ENCODE measurements at regions not wholly inside any gene's neighbourhood (a gene's known extent, or its start where the extent isn't known, plus 50 kb on each side); places are given as distances from the start of the nearest gene placed in this dataset.

GRCh38 chr1:98176936-98177335 lies 256.1 kb upstream of the DPYD start:
- Histone ChIP-seq H3K27me3 (ENCODE audit: control insufficient read depth, low read length) (no peaks in the 10 kb centered on the region), H3K27ac (ENCODE audit: low read depth, low read length) (no peak overlapping the region), H3K4me3 (ENCODE audit: low read length) (no peak overlapping the region), H3K9me3 (ENCODE audit: control insufficient read depth, insufficient read depth, low read length) (no peaks in the 10 kb centered on the region), H3K4me1 (ENCODE audit: control insufficient read depth, low read length) (no peaks in the 10 kb centered on the region), H3K36me3 (ENCODE audit: control insufficient read depth, low read length) (no peaks in the 10 kb centered on the region), H3K9me2 (replicated peaks; ENCODE audit: control insufficient read depth, low read length) (no peaks in the 10 kb centered on the region), H3K4me2 (ENCODE audit: low read length) (no peak overlapping the region), H3K79me2 (ENCODE audit: control insufficient read depth, low read length) (no peaks in the 10 kb centered on the region), H3F3A (ENCODE audit: control insufficient read depth, insufficient read depth) (no peaks in the 10 kb centered on the region), H4K20me1 (ENCODE audit: control insufficient read depth, insufficient read depth, low read depth, low read length) (no peaks in the 10 kb centered on the region)
- TF ChIP-seq CTCF (IDR thresholded peaks at IDR 0.05; ENCODE audit: low read depth, low read length, poor library complexity, severe bottlenecking) = no peak

DNA sequence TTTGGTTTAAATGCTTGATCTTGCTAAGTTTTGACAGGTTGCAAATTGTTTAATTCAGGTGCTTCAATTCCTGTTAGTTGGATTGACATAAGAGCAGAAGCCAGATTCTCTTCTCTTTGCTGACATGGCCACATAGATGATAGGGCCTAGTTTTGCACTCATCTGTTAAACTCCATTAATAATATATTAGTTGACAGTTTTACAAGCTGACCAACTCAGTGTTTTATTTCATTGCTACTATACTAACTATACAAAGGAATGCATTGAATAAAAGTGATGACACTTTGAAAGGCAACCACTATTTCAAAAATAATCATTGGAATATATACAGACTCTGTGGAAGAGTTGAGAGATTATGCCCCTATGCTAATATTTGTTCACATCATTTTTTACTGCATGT lies 255.6 kb upstream of the DPYD start:
- Histone ChIP-seq H3K4me3 (ENCODE audit: low read length) (no peak overlapping the region), H3K4me1 (ENCODE audit: control insufficient read depth, low read length) (no peaks in the 10 kb centered on the region), H3K27ac (ENCODE audit: low read depth, low read length) (no peak overlapping the region), H3K27me3 (ENCODE audit: control insufficient read depth, low read length) (no peaks in the 10 kb centered on the region), H3K9me3 (ENCODE audit: control insufficient read depth, insufficient read depth, low read length) (no peaks in the 10 kb centered on the region), H3K79me2 (ENCODE audit: control insufficient read depth, low read length) (no peaks in the 10 kb centered on the region), H3F3A (ENCODE audit: control insufficient read depth, insufficient read depth) (no peaks in the 10 kb centered on the region), H3K9me2 (replicated peaks; ENCODE audit: control insufficient read depth, low read length) (no peaks in the 10 kb centered on the region), H3K4me2 (ENCODE audit: low read length) (no peak overlapping the region), H4K20me1 (ENCODE audit: control insufficient read depth, insufficient read depth, low read depth, low read length) (no peaks in the 10 kb centered on the region), H3K36me3 (ENCODE audit: control insufficient read depth, low read length) (no peaks in the 10 kb centered on the region)
- TF ChIP-seq CTCF (IDR thresholded peaks at IDR 0.05; ENCODE audit: low read depth, low read length, poor library complexity, severe bottlenecking) (no peak), EZH2phosphoT487 (IDR thresholded peaks at IDR 0.05; ENCODE audit: borderline replicate concordance, low read length) (no peak)

DNA sequence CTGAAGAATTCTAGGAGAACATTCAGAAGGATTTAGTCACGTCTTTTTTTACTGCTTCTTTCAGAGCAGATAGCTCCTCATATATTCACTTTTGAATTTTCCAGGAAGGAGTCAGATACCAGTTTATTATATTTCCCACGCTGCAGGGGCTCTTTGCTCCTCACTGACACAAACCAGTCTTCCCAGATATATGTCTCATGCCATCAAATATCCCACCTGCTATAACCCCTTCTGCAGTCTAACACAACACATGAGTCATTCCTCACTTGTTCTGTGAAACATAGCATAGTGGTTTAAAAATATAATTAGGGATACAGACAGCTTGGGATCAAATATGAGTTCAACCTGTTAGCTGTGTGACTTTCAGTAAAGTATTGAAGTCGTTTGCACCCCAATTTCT lies 251.7 kb upstream of the DPYD start:
- Histone ChIP-seq H3F3A (ENCODE audit: control insufficient read depth, insufficient read depth) (no peaks in the 10 kb centered on the region), H3K79me2 (ENCODE audit: control insufficient read depth, low read length) (no peaks in the 10 kb centered on the region), H3K4me1 (ENCODE audit: control insufficient read depth, low read length) (no peaks in the 10 kb centered on the region), H3K4me3 (ENCODE audit: low read length) (no peak overlapping the region), H3K9me3 (ENCODE audit: control insufficient read depth, insufficient read depth, low read length) (no peaks in the 10 kb centered on the region), H4K20me1 (ENCODE audit: control insufficient read depth, insufficient read depth, low read depth, low read length) (no peaks in the 10 kb centered on the region), H3K36me3 (ENCODE audit: control insufficient read depth, low read length) (no peaks in the 10 kb centered on the region), H3K9me2 (replicated peaks; ENCODE audit: control insufficient read depth, low read length) (no peaks in the 10 kb centered on the region), H3K27me3 (ENCODE audit: control insufficient read depth, low read length) (no peaks in the 10 kb centered on the region), H3K4me2 (ENCODE audit: low read length) (no peak overlapping the region), H3K27ac (ENCODE audit: low read depth, low read length) (no peak overlapping the region)
- TF ChIP-seq EZH2phosphoT487 (IDR thresholded peaks at IDR 0.05; ENCODE audit: borderline replicate concordance, low read length) = no peak
- no peak for TF ChIP-seq CTCF (IDR thresholded peaks at IDR 0.05; ENCODE audit: low read depth, low read length, poor library complexity, severe bottlenecking)

- Histone ChIP-seq H3K4me1 (ENCODE audit: control insufficient read depth, low read length) (no peaks in the 10 kb centered on the region), H3K27ac (ENCODE audit: low read depth, low read length) (no peak overlapping the region), H3F3A (ENCODE audit: control insufficient read depth, insufficient read depth) (no peaks in the 10 kb centered on the region), H3K9me3 (ENCODE audit: control insufficient read depth, insufficient read depth, low read length) (no peaks in the 10 kb centered on the region), H3K27me3 (ENCODE audit: control insufficient read depth, low read length) (no peaks in the 10 kb centered on the region), H3K4me2 (ENCODE audit: low read length) (no peak overlapping the region), H3K9me2 (replicated peaks; ENCODE audit: control insufficient read depth, low read length) (no peaks in the 10 kb centered on the region), H3K4me3 (ENCODE audit: low read length) (no peak overlapping the region), H4K20me1 (ENCODE audit: control insufficient read depth, insufficient read depth, low read depth, low read length) (no peaks in the 10 kb centered on the region), H3K79me2 (ENCODE audit: control insufficient read depth, low read length) (no peaks in the 10 kb centered on the region), H3K36me3 (ENCODE audit: control insufficient read depth, low read length) (no peaks in the 10 kb centered on the region)
- TF ChIP-seq CTCF (IDR thresholded peaks at IDR 0.05; ENCODE audit: low read depth, low read length, poor library complexity, severe bottlenecking) (no peak), EZH2phosphoT487 (IDR thresholded peaks at IDR 0.05; ENCODE audit: borderline replicate concordance, low read length) (no peak)
Observed at GRCh38 chr1:98172022-98172421, 251.2 kb upstream of the DPYD start.

Data from DOHH2 (cell line).